Motor neuron (in vitro differentiated cells): ENCODE measurements at regions not wholly inside any gene's neighbourhood (a gene's known extent, or its start where the extent isn't known, plus 50 kb on each side); places are given as distances from the start of the nearest gene placed in this dataset.

ENCODE experiments used
- ATAC-seq, 8 experiments: fragments of 200-7000 bp; cut with Tn5 transposase; replicated peaks in 6 of 8; 2 replicates each; pipeline ENCODE4 v1.8.0; 2021; ENCODE audit warnings: mild to moderate bottlenecking in 8 of 8, moderate library complexity in 8 of 8
- H3K27ac ChIP-seq, 2 donors: fragments of 250-450 bp; sonication (Bioruptor Pico); 2 replicates each; pipeline ENCODE4 v1.9.0; 2021; ENCODE audit warnings: antibody characterized with exemption in 2 of 2, mild to moderate bottlenecking in 2 of 2, moderate library complexity in 1 of 2
- H3K4me1 ChIP-seq, 2 donors: fragments of 250-450 bp; sonication (Bioruptor Pico); replicated peaks in 1 of 2; 2 replicates each; pipeline ENCODE4 v1.6.1; 2021; ENCODE audit warnings: antibody characterized with exemption in 2 of 2, mild to moderate bottlenecking in 2 of 2, moderate library complexity in 1 of 2
- H3K4me3 ChIP-seq, 5 donors: fragments of 250-450 bp; sonication (Bioruptor Pico); 2 replicates each; pipeline ENCODE4 v1.9.0; 2021; ENCODE audit warnings: antibody characterized with exemption in 5 of 5, mild to moderate bottlenecking in 5 of 5, moderate library complexity in 4 of 5
- WGBS, 10 experiments: fragments of 450-650 bp; shearing (Covaris generic); methylation state at CpG; one replicate each; pipeline ENCODE4 v1.0.0; 2022; 5-methylcytosine and 5-hydroxymethylcytosine counted together
- in situ Hi-C, 9 experiments: fragments of 400-800 bp; cut with MboI; loops; one replicate each; pipeline ENCODE4 v1.15.0; 2021; ENCODE audit warnings: low sequenced_read_pairs in 9 of 9, low pct_unique_long_range_greater_than_20kb in 2 of 9; ENCODE audit not compliant: unreplicated experiment in 9 of 9

- in situ Hi-C loops, result loop anchor here in 4 of 9 experiments (25.0 kb wide), 5 partner anchors 199 to 649 kb away; partner anchors contain the start of gene PHYHIPL (in 2 of the 4)
- Histone ChIP-seq H3K4me3 (no peak overlapping the region), H3K4me1 (peaks cover 7% of the 10 kb centered on the region in 2 donors), H3K27ac (no peak overlapping the region)
- no peak for ATAC-seq
- WGBS, 10 experiments, result 0 to 92% (median 56%) methylated on average over 1 to 3 of the region's 3 CpGs; no CpG with 5 or more reads in 2 of the 10 experiments
Measured at GRCh38 chr10:58963101-58963534, 213.3 kb upstream of the PHYHIPL start.

GRCh38 chr10:58963723-58964124 is 212.7 kb upstream of the PHYHIPL start:
- H3K4me3 ChIP-seq, result no peak overlapping the region
- in situ Hi-C loops, result loop anchor here in 4 of 9 experiments (25.0 kb wide), 5 partner anchors 199 to 649 kb away; partner anchors contain the start of gene PHYHIPL (in 2 of the 4)
- H3K27ac ChIP-seq, result no peak overlapping the region

DNA sequence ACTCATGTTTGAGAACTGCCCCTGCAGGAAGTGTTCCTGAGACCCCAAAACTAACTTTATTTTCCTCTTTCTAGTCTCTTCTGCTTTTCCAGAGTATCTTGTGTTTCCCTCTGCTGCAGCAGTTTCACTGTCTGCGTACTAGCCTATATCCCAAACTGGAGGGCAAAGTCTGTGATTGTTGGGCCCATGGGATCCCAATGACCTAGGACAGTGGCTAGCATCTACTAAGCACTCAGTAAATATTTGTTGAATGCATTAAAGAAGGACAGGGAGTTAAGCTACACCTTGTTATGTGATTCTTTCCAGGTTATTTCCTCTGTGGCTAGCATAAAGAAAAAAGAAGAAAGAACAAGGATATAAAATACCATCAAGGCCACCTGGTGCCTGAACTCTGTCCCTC is 210.6 kb upstream of the PHYHIPL start:
- no peak for ATAC-seq
- WGBS, 10 experiments, result 40 to 100% (median 100%) methylated on average over 1 of the region's 1 CpG; no CpG with 5 or more reads in 4 of the 10 experiments
- in situ Hi-C loops, result loop anchor here in 4 of 9 experiments (25.0 kb wide), 5 partner anchors 196 to 646 kb away; partner anchors contain the start of gene PHYHIPL (in 2 of the 4)
- H3K27ac ChIP-seq, result no peak overlapping the region
- H3K4me1 ChIP-seq, result peaks cover 15% of the 10 kb centered on the region in 2 donors
- H3K4me3 ChIP-seq, result no peak overlapping the region

More at GRCh38 chr10:58963723-58964124, 212.7 kb upstream of the PHYHIPL start:
- peaks cover 13% of the 10 kb centered on the region in 2 donors for H3K4me1 ChIP-seq
- WGBS, 10 experiments, result 17 to 50% (median 33%) methylated on average over 1 to 2 of the region's 3 CpGs; no CpG with 5 or more reads in 5 of the 10 experiments
- peak in 1 of 8 experiments; percentile 9 for ATAC-seq

GRCh38 chr10:58967551-58968388 is 208.7 kb upstream of the PHYHIPL start:
- in situ Hi-C loops, result loop anchor here in 4 of 9 experiments (25.0 kb wide), 5 partner anchors 195 to 645 kb away; partner anchors contain the start of gene PHYHIPL (in 2 of the 4)
- peak overlapping the region; percentile 13 to 34 (median 19) for H3K4me3 ChIP-seq
- peak in 6 of 8 experiments; percentile 88 to 100 (median 99) for ATAC-seq
- peak overlapping the region; percentile 67 to 70 for H3K27ac ChIP-seq
- peaks cover 22 to 23% of the 10 kb centered on the region in 2 donors for H3K4me1 ChIP-seq
- WGBS, 10 experiments, result 15 to 69% (median 31%) methylated on average over 2 to 9 of the region's 19 CpGs; no CpG with 5 or more reads in 1 of the 10 experiments

- ATAC-seq, result no peak
- peak overlapping the region; percentile 67 to 70 for H3K27ac ChIP-seq
- WGBS, 10 experiments, result 0 to 33% (median 23%) methylated on average over 1 of the region's 1 CpG; no CpG with 5 or more reads in 6 of the 10 experiments
- in situ Hi-C loops, result loop anchor here in 4 of 9 experiments (25.0 kb wide), 5 partner anchors 194 to 644 kb away; partner anchors contain the start of gene PHYHIPL (in 2 of the 4)
- H3K4me1 ChIP-seq, result peaks cover 28 to 29% of the 10 kb centered on the region in 2 donors
- H3K4me3 ChIP-seq, result peak overlapping the region in 3 of 5 donors; percentile 15 to 34 (median 27)
Measured at GRCh38 chr10:58968389-58968755, 208.1 kb upstream of the PHYHIPL start.

- Histone ChIP-seq H3K27ac (no peak overlapping the region), H3K4me1 (peaks cover 31 to 33% of the 10 kb centered on the region in 2 donors), H3K4me3 (no peak overlapping the region)
- ATAC-seq, result no peak
- WGBS, 10 experiments, result 0 to 100% (median 100%) methylated on average over 1 of the region's 1 CpG; no CpG with 5 or more reads in 4 of the 10 experiments
- in situ Hi-C loops, result loop anchor here in 4 of 9 experiments (25.0 kb wide), 5 partner anchors 193 to 643 kb away; partner anchors contain the start of gene PHYHIPL (in 2 of the 4)
Measured at GRCh38 chr10:58969576-58969975, 206.9 kb upstream of the PHYHIPL start.

DNA sequence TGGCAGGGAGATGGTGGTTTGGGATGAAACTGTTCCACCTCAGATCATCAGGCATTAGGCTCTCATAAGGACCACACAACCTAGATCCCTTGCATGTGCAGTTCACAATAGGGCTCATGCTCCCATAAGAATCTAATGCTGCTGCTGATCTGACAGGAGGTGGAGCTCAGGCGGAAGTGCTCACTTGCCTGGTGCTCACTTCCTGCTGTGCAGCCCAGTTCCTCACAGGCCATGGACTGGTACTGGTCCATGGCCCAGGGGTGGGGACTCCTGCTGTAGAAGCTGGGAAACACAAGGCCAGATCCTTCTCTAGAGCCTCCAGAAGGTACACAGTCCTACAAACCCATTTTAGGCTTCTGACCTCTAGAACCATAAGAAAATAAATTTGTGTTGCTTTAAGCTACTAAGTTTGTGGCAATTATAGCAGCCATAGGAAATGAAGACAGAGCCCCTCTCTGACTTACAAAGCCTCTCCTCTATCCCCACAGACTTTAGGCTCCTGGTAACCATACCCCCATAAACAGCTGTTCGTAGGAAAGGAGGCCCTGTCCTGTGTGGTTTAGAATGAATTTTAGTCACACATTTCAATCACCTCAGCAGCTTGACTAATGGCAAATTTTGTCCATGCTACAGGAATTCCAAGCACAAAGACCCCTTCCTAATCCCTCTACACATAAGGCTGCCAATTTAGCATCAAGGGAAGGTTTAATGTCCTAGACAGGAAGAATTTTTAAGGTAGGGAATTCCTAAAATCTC is 206.1 kb upstream of the PHYHIPL start:
- no peak overlapping the region for H3K4me3 ChIP-seq
- no peak for ATAC-seq
- WGBS, 10 experiments, result 20 to 100% (median 56%) methylated on average over 1 to 2 of the region's 2 CpGs; no CpG with 5 or more reads in 4 of the 10 experiments
- peaks cover 31 to 33% of the 10 kb centered on the region in 2 donors for H3K4me1 ChIP-seq
- in situ Hi-C loops, result loop anchor here in 4 of 9 experiments (25.0 kb wide), 5 partner anchors 192 to 642 kb away; partner anchors contain the start of gene PHYHIPL (in 2 of the 4)
- no peak overlapping the region for H3K27ac ChIP-seq

DNA sequence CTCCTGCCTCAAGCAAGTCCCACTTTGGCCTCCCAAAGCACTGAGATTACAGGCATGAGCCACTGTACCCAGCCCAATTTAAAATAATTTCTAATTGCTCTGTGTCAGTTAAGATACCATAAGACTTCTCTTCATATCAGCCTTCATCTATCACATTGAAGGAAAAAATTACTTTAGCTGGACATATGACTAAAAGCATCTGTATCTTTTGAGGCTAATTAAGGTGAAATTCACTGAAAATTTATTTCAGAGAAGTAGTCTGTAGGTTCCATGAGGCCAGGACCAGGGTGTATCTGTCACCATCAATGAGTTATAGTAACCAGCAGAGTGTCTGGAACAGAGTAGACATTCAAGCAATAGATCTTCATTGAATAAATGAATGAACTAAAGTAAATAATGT is 205.2 kb upstream of the PHYHIPL start:
- ATAC-seq, result no peak
- Histone ChIP-seq H3K4me1 (peaks cover 31 to 33% of the 10 kb centered on the region in 2 donors), H3K4me3 (no peak overlapping the region), H3K27ac (no peak overlapping the region)
- in situ Hi-C loops, result loop anchor here in 4 of 9 experiments (25.0 kb wide), 5 partner anchors 191 to 641 kb away; partner anchors contain the start of gene PHYHIPL (in 2 of the 4)

DNA sequence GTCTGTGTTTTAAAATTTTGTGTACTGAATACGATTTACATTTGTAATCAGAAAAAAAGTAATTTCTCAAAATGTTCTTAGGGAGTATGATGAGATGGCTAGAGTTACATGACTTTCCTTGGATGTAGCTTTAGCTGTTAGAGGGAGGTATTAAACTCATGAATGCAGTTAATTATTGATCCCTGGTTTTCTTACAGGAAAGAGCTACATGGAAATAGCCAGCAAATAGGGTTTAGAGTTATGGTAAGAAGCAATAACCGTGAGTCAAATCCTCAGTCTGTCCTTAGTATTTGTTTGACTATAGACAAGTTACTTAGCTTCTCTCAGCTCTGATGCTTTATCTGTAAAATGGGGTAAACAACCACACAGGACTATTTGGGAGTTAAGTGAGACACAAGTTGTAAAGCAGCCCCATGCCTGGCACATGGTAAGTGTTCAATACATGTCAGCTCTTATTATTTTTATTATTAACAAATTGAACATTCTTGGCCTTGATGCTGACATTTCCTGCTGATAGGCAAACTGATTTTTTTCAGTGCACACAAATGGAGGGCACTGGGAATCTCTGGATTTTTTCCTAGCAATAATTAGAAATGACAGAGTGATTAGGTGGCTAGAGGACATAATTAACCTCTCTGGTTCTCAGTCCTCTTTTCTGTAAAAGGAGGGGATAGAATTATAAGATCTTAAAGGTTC is 204.5 kb upstream of the PHYHIPL start:
- H3K4me1 ChIP-seq, result peaks cover 31 to 32% of the 10 kb centered on the region in 2 donors
- no peak for ATAC-seq
- no peak overlapping the region for H3K4me3 ChIP-seq
- 0 to 86% (median 61%) methylated on average over 1 to 2 of the region's 2 CpGs for WGBS, 10 experiments
- in situ Hi-C loops, result loop anchor here in 4 of 9 experiments (25.0 kb wide), 5 partner anchors 190 to 640 kb away; partner anchors contain the start of gene PHYHIPL (in 2 of the 4)
- no peak overlapping the region for H3K27ac ChIP-seq

- ATAC-seq, result peak in 5 of 8 experiments; percentile 50 to 77 (median 64)
- H3K4me3 ChIP-seq, result no peak overlapping the region
- H3K27ac ChIP-seq, result no peak overlapping the region
- in situ Hi-C loops, result loop anchor here in 4 of 9 experiments (25.0 kb wide), 5 partner anchors 190 to 640 kb away; partner anchors contain the start of gene PHYHIPL (in 2 of the 4)
- 31 to 95% (median 36%) methylated on average over 2 of the region's 2 CpGs; no CpG with 5 or more reads in 5 of the 10 experiments for WGBS, 10 experiments
- peaks cover 26 to 29% of the 10 kb centered on the region in 2 donors for H3K4me1 ChIP-seq
Measured at GRCh38 chr10:58972576-58973234, 203.7 kb upstream of the PHYHIPL start.

DNA sequence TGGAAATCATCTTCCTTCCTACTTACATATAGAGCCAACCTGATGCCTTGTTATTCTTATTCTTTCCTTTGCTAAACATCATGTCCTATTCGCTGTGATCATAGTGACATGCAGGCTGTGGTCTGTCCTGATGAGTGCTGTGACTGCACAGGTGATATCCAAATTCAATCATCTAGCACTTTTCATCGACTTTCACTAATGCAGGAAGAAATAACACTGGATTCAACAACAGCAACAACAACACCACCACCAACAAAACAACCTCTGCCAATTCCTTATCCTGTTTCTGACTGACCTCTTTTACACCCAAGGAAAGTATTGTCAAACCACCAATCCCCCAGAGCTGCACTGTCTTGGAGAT is 203.2 kb upstream of the PHYHIPL start:
- in situ Hi-C loops, result loop anchor here in 4 of 9 experiments (25.0 kb wide), 5 partner anchors 189 to 639 kb away; partner anchors contain the start of gene PHYHIPL (in 2 of the 4)
- Histone ChIP-seq H3K4me1 (peaks cover 23 to 25% of the 10 kb centered on the region in 2 donors), H3K4me3 (no peak overlapping the region), H3K27ac (no peak overlapping the region)
- ATAC-seq, result peak in 3 of 8 experiments; percentile 3 to 23 (median 11)
- 20 to 100% (median 63%) methylated on average over 1 to 2 of the region's 2 CpGs; no CpG with 5 or more reads in 3 of the 10 experiments for WGBS, 10 experiments
